CD4-positive, CD25-positive, alpha-beta regulatory T cell (primary cell): ENCODE measurements at regions not wholly inside any gene's neighbourhood (a gene's known extent, or its start where the extent isn't known, plus 50 kb on each side); places are given as distances from the start of the nearest gene placed in this dataset.

ENCODE experiments used
- ATAC-seq, 2 donors: fragments of 150-1000 bp; cut with Tn5 transposase; one replicate each; pipeline ENCODE4 v1.10.0; 2021; ENCODE audit warnings: low read depth in 2 of 2, moderate number of reproducible peaks in 2 of 2, moderate library complexity in 1 of 2
- DNase-seq, 3 donors: peaks; one replicate each; pipeline versions ENCODE4 v3.0.0 to v3.0.0-alpha.2; 2012 to 2022; ENCODE audit warnings: mixed read lengths in 1 of 3
- H3K27ac ChIP-seq: one replicate; pipeline ENCODE4 v1.7.0; 2013; ENCODE audit warnings: mild to moderate bottlenecking, low read length; ENCODE audit not compliant: insufficient read depth, poor library complexity, severe bottlenecking
- H3K27me3 ChIP-seq: one replicate; pipeline ENCODE4 v1.7.0; 2013; ENCODE audit warnings: low read length; ENCODE audit not compliant: control insufficient read depth, insufficient read depth
- H3K36me3 ChIP-seq: one replicate; pipeline ENCODE4 v1.7.0; 2013; ENCODE audit warnings: mild to moderate bottlenecking, low read length, moderate library complexity; ENCODE audit not compliant: control insufficient read depth, insufficient read depth
- H3K4me1 ChIP-seq: 2 replicates; pipeline ENCODE4 v1.7.0; 2013; ENCODE audit warnings: mild to moderate bottlenecking, low read length; ENCODE audit not compliant: insufficient read depth, control insufficient read depth, poor library complexity, severe bottlenecking
- H3K4me3 ChIP-seq: one replicate; pipeline ENCODE4 v1.7.0; 2013; ENCODE audit warnings: low read depth, mild to moderate bottlenecking, low read length, moderate library complexity
- H3K9me3 ChIP-seq, 2 experiments: 1 replicate in 1 of 2; 2 replicates in 1 of 2; pipeline ENCODE4 v1.7.0; 2013; ENCODE audit warnings: low read length in 2 of 2, mild to moderate bottlenecking in 1 of 2, moderate library complexity in 1 of 2; ENCODE audit not compliant: control insufficient read depth in 2 of 2
- H3K27ac Mint-ChIP-seq, 3 donors: one replicate each; pipeline ENCODE4 v1.8.0; 2020 to 2022; ENCODE audit warnings: mild to moderate bottlenecking in 3 of 3, mixed read lengths in 3 of 3, moderate library complexity in 2 of 3
- H3K27me3 Mint-ChIP-seq: one replicate; pipeline ENCODE4 v1.8.0; 2022; ENCODE audit warnings: mild to moderate bottlenecking, mixed read lengths
- H3K36me3 Mint-ChIP-seq: one replicate; pipeline ENCODE4 v1.8.0; 2020; ENCODE audit warnings: mixed read lengths
- H3K4me1 Mint-ChIP-seq, 4 donors: one replicate each; pipeline ENCODE4 v1.8.0; 2020 to 2022; ENCODE audit warnings: mixed read lengths in 4 of 4, mild to moderate bottlenecking in 1 of 4
- H3K4me3 Mint-ChIP-seq, 4 donors: one replicate each; pipeline ENCODE4 v1.8.0; 2020 to 2022; ENCODE audit warnings: mild to moderate bottlenecking in 4 of 4, mixed read lengths in 4 of 4, moderate library complexity in 3 of 4
- H3K9me3 Mint-ChIP-seq, 7 donors: one replicate each; pipeline ENCODE4 v1.8.0; 2020 to 2022; ENCODE audit warnings: mixed read lengths in 7 of 7, mild to moderate bottlenecking in 3 of 7, moderate library complexity in 2 of 7

DNA sequence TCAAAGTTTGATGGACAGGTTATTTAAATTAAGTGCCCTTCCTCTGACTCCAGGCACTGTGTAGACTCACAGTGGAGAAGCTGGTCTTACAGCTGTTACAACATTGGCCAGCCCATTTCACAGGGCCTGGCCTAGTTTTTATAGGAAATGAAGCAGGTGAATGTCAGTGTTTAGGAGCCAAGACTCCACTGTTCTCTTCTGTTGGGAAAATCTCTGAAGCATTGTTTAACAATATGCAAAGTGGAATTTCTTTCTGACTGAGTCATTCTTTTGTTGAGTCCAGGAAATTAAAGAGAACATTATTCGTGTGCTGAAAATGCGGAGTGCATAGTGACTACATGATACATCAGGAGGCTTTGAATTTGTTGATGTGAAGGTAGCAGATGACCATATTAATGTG lies 64.7 kb downstream of the ARRDC4 start:
- Mint-ChIP-seq H3K9me3 (peaks cover 0 to 6% (median 4%) of the 10 kb centered on the region in 7 donors), H3K27ac (no peak overlapping the region), H3K27me3 (no peaks in the 10 kb centered on the region), H3K4me3 (no peak overlapping the region), H3K4me1 (no peaks in the 10 kb centered on the region), H3K36me3 (no peaks in the 10 kb centered on the region)
- ATAC-seq (no peak), DNase-seq (no peak)
- Histone ChIP-seq H3K4me1 (no peaks in the 10 kb centered on the region), H3K4me3 (no peak overlapping the region), H3K9me3 (no peaks in the 10 kb centered on the region), H3K36me3 (no peaks in the 10 kb centered on the region), H3K27ac (no peak overlapping the region), H3K27me3 (no peaks in the 10 kb centered on the region)

DNA sequence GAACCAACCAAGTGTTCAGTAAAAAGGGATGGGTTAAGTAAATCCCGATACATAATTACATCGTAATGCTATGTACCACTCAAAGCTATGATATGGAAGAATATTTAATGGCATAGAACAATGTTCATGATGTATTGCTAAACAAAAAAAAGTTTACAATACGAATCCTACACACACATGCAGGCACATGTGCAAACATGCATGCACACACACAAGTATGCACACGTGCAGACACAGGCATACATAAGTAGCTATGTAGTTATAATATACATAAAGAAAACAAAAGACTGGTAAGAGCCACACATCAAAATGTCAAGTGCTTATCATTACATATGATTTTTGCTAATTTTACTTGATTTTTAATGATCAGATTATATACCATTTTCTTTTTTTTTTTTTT lies 74.2 kb downstream of the ARRDC4 start:
- no peak overlapping the region for H3K4me3 ChIP-seq
- H3K27ac ChIP-seq, result no peak overlapping the region
- no peak for DNase-seq
- H3K36me3 ChIP-seq, result no peaks in the 10 kb centered on the region
- H3K9me3 ChIP-seq, result no peaks in the 10 kb centered on the region
- Mint-ChIP-seq H3K36me3 (no peaks in the 10 kb centered on the region), H3K9me3 (peaks cover 0 to 2% (median 0%) of the 10 kb centered on the region in 7 donors), H3K4me1 (no peaks in the 10 kb centered on the region), H3K4me3 (no peak overlapping the region), H3K27me3 (peaks cover 5% of the 10 kb centered on the region), H3K27ac (peak overlapping the region in 1 of 3 donors; percentile 24)
- no peaks in the 10 kb centered on the region for H3K27me3 ChIP-seq
- ATAC-seq, result no peak
- H3K4me1 ChIP-seq, result no peaks in the 10 kb centered on the region

DNA sequence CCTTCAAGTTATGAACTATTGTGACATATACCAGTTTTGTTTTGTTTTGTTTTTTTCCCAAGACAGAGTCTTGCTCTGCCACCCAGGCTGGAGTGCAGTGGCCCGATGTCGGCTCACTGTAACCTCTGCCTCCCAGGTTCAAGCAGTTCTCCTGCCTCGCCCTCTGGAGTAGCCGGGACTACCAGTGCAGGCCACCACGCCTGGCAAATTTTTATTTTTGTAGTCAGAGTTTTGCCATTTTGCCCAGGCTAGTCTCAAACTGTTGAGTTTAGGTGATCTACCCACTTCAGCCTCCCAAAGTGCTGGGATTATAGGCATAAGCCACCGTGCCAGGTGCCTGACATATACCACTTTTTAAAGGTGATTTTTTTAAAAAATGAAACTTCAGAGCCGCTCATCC lies 74.6 kb downstream of the ARRDC4 start:
- Histone ChIP-seq H3K27me3 (no peaks in the 10 kb centered on the region), H3K36me3 (no peaks in the 10 kb centered on the region), H3K9me3 (no peaks in the 10 kb centered on the region), H3K4me3 (no peak overlapping the region), H3K27ac (no peak overlapping the region), H3K4me1 (no peaks in the 10 kb centered on the region)
- H3K9me3 Mint-ChIP-seq, result peaks cover 0 to 2% (median 0%) of the 10 kb centered on the region in 7 donors
- ATAC-seq (no peak), DNase-seq (no peak)
- no peak overlapping the region for H3K27ac Mint-ChIP-seq
- peaks cover 5% of the 10 kb centered on the region for H3K27me3 Mint-ChIP-seq
- no peaks in the 10 kb centered on the region for H3K36me3 Mint-ChIP-seq
- H3K4me3 Mint-ChIP-seq, result peak overlapping the region in 1 of 4 donors; percentile 84
- H3K4me1 Mint-ChIP-seq, result no peaks in the 10 kb centered on the region

DNA sequence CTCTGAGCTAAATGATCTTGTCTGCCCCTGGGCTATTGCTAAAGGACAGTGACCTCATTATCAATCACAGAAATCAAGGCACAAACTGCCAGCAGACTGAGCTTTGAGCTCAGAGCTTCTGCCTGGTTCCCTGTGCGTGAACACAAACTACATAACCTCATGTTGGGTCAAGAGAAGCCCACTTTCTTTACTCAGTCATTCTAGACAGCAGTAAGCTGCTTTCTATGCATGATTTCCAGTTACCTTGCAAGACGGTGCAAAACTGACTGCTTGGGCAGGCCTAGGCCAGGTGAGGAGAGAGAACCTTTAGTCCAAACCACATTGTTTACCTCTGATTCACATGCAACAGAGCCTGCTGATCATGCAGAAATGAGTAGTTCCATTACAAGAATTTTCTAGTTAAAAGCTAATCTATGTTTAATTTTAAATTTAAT lies 75.1 kb downstream of the ARRDC4 start:
- H3K4me1 Mint-ChIP-seq, result no peaks in the 10 kb centered on the region
- Histone ChIP-seq H3K27ac (no peak overlapping the region), H3K4me1 (no peaks in the 10 kb centered on the region), H3K27me3 (no peaks in the 10 kb centered on the region), H3K36me3 (no peaks in the 10 kb centered on the region), H3K9me3 (no peaks in the 10 kb centered on the region), H3K4me3 (no peak overlapping the region)
- H3K27me3 Mint-ChIP-seq, result peaks cover 4% of the 10 kb centered on the region
- no peaks in the 10 kb centered on the region for H3K36me3 Mint-ChIP-seq
- peaks cover 0 to 2% (median 0%) of the 10 kb centered on the region in 7 donors for H3K9me3 Mint-ChIP-seq
- DNase-seq (no peak), ATAC-seq (no peak)
- H3K4me3 Mint-ChIP-seq, result peak overlapping the region in 1 of 4 donors; percentile 84
- H3K27ac Mint-ChIP-seq, result no peak overlapping the region

DNA sequence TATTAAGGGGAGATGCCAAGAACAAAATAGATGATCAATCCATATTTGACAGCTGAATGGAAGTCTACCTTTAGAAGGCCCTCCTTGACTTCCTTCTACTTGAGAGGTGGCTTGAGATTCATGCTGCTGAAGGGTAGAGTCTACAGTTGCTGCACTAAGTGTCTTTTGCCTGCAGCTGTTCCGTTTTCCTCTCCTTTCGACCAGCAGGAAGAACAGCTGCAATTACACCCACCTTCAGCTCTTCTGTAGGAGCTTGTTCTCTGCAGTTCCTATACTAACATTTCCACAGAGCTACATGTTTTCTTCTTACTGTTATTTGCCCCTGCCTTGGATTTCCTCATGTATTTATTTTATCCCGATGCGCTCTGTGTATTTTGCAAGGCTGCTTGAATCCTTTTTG lies 79.1 kb downstream of the ARRDC4 start:
- ATAC-seq (no peak), DNase-seq (no peak)
- H3K4me3 ChIP-seq, result no peak overlapping the region
- H3K27me3 ChIP-seq, result no peaks in the 10 kb centered on the region
- no peak overlapping the region for H3K4me3 Mint-ChIP-seq
- no peak overlapping the region for H3K27ac ChIP-seq
- no peaks in the 10 kb centered on the region for H3K4me1 Mint-ChIP-seq
- H3K27ac Mint-ChIP-seq, result no peak overlapping the region
- no peaks in the 10 kb centered on the region for H3K4me1 ChIP-seq
- no peaks in the 10 kb centered on the region for H3K9me3 ChIP-seq
- H3K36me3 Mint-ChIP-seq, result no peaks in the 10 kb centered on the region
- peaks cover 0 to 4% (median 0%) of the 10 kb centered on the region in 7 donors for H3K9me3 Mint-ChIP-seq
- H3K27me3 Mint-ChIP-seq, result no peaks in the 10 kb centered on the region
- H3K36me3 ChIP-seq, result no peaks in the 10 kb centered on the region

DNA sequence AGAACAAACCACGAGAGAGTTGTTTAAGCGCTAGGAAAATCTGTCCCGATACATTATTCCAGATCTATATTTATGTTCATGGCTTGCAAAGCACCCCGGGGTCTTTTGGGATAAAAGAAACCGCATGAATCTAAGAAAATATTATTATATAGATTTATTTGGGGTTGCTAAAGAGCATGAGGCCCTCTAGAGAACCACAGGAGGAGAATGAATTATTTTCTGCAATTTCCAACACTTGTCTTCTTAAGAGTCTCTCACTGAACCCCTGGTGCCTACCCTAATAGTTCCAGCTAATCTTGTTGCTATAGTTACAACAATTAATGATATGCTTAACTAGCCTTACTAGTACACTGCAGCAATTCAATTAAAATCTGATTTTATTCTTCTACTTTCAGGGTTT lies 79.6 kb downstream of the ARRDC4 start:
- H3K4me3 ChIP-seq, result no peak overlapping the region
- Mint-ChIP-seq H3K27me3 (no peaks in the 10 kb centered on the region), H3K9me3 (peaks cover 0 to 4% (median 0%) of the 10 kb centered on the region in 7 donors), H3K36me3 (no peaks in the 10 kb centered on the region), H3K4me3 (no peak overlapping the region), H3K4me1 (no peaks in the 10 kb centered on the region), H3K27ac (no peak overlapping the region)
- H3K27me3 ChIP-seq, result no peaks in the 10 kb centered on the region
- no peak for ATAC-seq
- no peaks in the 10 kb centered on the region for H3K4me1 ChIP-seq
- DNase-seq, result no peak
- H3K27ac ChIP-seq, result no peak overlapping the region
- no peaks in the 10 kb centered on the region for H3K9me3 ChIP-seq
- no peaks in the 10 kb centered on the region for H3K36me3 ChIP-seq

DNA sequence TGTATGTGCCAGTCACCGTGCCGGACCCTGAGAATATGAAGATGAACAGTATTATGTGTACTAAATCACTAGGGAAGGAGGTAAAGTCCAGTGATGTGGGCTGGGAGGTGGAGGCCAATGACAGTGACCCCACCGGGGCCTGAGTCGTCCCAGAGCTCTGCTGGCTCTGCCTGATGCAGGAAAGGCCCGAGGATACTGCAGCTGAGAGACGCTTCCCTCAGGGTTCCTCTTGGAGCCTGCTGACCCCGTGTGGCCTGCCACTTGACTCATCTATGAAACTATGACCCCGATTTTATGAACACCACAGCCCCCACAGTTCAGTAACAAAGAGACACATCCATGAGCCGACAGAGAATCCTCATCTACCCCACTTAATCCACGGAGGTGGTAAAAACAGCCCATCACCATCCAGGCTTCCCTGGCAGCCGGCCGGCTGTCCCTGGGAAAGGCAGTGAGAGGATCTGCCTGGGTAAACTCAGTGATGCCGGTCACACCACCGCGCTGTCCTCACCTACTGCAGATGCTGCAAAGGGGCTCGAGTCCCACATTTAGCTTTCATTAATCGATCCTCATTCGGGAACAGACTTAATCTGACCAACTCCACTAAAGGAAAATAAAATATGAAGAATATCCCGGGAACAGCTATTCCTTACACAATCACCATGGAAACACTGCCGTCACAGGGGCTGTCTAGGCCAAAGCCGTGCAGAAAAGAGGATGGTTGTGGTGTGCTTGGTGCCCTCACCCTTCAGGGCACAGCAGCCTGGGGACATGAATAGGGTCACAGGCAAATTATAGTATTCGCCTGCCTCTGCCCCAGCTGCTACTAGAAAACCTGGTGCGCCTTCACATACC lies 82.9 kb downstream of the ARRDC4 start:
- Histone ChIP-seq H3K27ac (no peak overlapping the region), H3K4me3 (no peak overlapping the region), H3K9me3 (no peaks in the 10 kb centered on the region), H3K36me3 (no peaks in the 10 kb centered on the region), H3K27me3 (no peaks in the 10 kb centered on the region), H3K4me1 (no peaks in the 10 kb centered on the region)
- no peaks in the 10 kb centered on the region for H3K36me3 Mint-ChIP-seq
- no peak for ATAC-seq
- peaks cover 1 to 8% (median 4%) of the 10 kb centered on the region in 7 donors for H3K9me3 Mint-ChIP-seq
- H3K4me1 Mint-ChIP-seq, result no peaks in the 10 kb centered on the region
- no peak for DNase-seq
- H3K4me3 Mint-ChIP-seq, result no peak overlapping the region
- peak overlapping the region in 1 of 3 donors; percentile 23 for H3K27ac Mint-ChIP-seq
- no peaks in the 10 kb centered on the region for H3K27me3 Mint-ChIP-seq

DNA sequence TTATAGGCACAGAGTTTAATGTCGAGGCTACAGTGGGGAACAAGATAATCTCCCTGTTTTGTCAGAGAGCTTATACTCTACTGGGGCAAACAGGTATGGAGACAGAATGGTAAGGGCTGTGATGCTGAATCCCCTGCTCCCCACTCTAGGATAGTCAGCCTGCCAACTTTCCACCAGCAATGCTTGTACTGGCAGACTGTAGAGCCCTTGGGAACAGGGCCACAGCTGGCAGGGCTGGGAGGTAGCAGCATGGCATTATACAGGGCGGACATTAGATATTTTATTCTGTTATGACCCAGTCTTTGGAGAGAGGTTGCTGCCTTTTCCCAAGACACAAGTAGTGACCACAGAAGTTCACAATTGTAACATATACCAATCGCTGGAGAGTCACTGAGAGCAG lies 91.2 kb downstream of the ARRDC4 start:
- H3K9me3 ChIP-seq, result peaks cover 0 to 2% of the 10 kb centered on the region in 2 experiments
- Mint-ChIP-seq H3K9me3 (peaks cover 0 to 16% (median 4%) of the 10 kb centered on the region in 7 donors), H3K27ac (no peak overlapping the region), H3K4me1 (no peaks in the 10 kb centered on the region), H3K36me3 (no peaks in the 10 kb centered on the region), H3K4me3 (no peak overlapping the region), H3K27me3 (no peaks in the 10 kb centered on the region)
- DNase-seq, result no peak
- H3K4me3 ChIP-seq, result no peak overlapping the region
- no peaks in the 10 kb centered on the region for H3K4me1 ChIP-seq
- ATAC-seq, result no peak
- no peak overlapping the region for H3K27ac ChIP-seq
- H3K36me3 ChIP-seq, result no peaks in the 10 kb centered on the region
- no peaks in the 10 kb centered on the region for H3K27me3 ChIP-seq
